SK-N-SH (cell line): ENCODE measurements at regions not wholly inside any gene's neighbourhood (a gene's known extent, or its start where the extent isn't known, plus 50 kb on each side); places are given as distances from the start of the nearest gene placed in this dataset.

ENCODE experiments used
- EP300 ChIP-seq, 2 experiments: IDR thresholded peaks; 2 replicates each; pipeline versions ENCODE4 v1.4.0 to v1.6.1; 2012; ENCODE audit warnings: borderline replicate concordance in 1 of 2, low read depth in 1 of 2, low read length in 1 of 2
- EZH2phosphoT487 ChIP-seq: fragments of 200-600 bp; sonication (generic); IDR thresholded peaks from 2 replicates; pipeline ENCODE4 v1.6.1; 2017; ENCODE audit warnings: low read depth, mixed run types, mild to moderate bottlenecking, antibody characterized with exemption, moderate library complexity, borderline replicate concordance
- GABPA ChIP-seq: IDR thresholded peaks from 2 replicates; pipeline ENCODE4 v1.4.0; 2012; ENCODE audit warnings: low read depth, mild to moderate bottlenecking
- POLR2AphosphoS5 ChIP-seq: IDR thresholded peaks from 2 replicates; pipeline ENCODE4 v1.6.1; 2012; ENCODE audit warnings: low read depth, low read length
- RAD21 ChIP-seq: IDR thresholded peaks from 2 replicates; pipeline ENCODE4 v1.6.1; 2012; ENCODE audit warnings: mild to moderate bottlenecking, low read length
- RCOR1 ChIP-seq: fragments of 150-350 bp; IDR thresholded peaks from 2 replicates; pipeline ENCODE4 v1.6.1; 2017; ENCODE audit warnings: antibody characterized with exemption, low read length
- RXRA ChIP-seq: IDR thresholded peaks from 2 replicates; pipeline ENCODE4 v1.4.0; 2012; ENCODE audit warnings: low read depth, mild to moderate bottlenecking, borderline replicate concordance
- SIN3A ChIP-seq: IDR thresholded peaks from 2 replicates; pipeline ENCODE4 v1.6.1; 2012; ENCODE audit warnings: low read depth, mild to moderate bottlenecking, low read length, moderate library complexity, borderline replicate concordance
- TEAD4 ChIP-seq: IDR thresholded peaks from 2 replicates; pipeline ENCODE4 v1.4.0; 2012; ENCODE audit warnings: mild to moderate bottlenecking, borderline replicate concordance; ENCODE audit not compliant: insufficient read depth
- TF ChIP-seq, protein P1 (sequence below): fragments of 200-600 bp; sonication (generic); IDR thresholded peaks from 2 replicates; pipeline ENCODE4 v1.6.1; 2017; ENCODE audit warnings: antibody characterized with exemption, mild to moderate bottlenecking, moderate library complexity
- TF ChIP-seq, protein P2 (sequence below): fragments of 150-350 bp; IDR thresholded peaks from 2 replicates; pipeline ENCODE4 v1.6.1; 2017; ENCODE audit warnings: antibody characterized with exemption, low read length, low read depth, borderline replicate concordance
- TF ChIP-seq, protein P3 (sequence below): IDR thresholded peaks from 2 replicates; pipeline ENCODE4; 2012
- TF ChIP-seq, protein P4 (sequence below): IDR thresholded peaks from 2 replicates; pipeline ENCODE4 v1.4.0; 2012; ENCODE audit warnings: low read depth

DNA sequence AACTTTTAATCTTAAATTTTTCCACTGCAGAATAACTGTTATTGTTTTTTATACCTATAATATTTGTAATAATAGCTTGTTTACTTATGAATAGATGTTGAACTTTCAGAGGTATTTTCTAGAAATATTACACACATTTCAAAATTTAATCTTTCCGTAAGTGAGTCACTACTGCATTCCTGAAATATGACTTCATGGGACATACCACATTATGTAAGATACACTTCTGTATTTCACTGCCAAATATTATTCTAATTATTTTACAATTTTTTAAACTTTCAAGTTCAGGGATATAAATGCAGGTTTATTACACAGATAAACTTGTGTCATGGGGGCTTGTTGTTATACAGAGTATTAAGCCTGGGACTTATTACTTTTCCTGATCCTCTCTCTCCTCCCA, 2220.5 kb downstream of the NCAM2 start:
- TF ChIP-seq, protein P1, sequence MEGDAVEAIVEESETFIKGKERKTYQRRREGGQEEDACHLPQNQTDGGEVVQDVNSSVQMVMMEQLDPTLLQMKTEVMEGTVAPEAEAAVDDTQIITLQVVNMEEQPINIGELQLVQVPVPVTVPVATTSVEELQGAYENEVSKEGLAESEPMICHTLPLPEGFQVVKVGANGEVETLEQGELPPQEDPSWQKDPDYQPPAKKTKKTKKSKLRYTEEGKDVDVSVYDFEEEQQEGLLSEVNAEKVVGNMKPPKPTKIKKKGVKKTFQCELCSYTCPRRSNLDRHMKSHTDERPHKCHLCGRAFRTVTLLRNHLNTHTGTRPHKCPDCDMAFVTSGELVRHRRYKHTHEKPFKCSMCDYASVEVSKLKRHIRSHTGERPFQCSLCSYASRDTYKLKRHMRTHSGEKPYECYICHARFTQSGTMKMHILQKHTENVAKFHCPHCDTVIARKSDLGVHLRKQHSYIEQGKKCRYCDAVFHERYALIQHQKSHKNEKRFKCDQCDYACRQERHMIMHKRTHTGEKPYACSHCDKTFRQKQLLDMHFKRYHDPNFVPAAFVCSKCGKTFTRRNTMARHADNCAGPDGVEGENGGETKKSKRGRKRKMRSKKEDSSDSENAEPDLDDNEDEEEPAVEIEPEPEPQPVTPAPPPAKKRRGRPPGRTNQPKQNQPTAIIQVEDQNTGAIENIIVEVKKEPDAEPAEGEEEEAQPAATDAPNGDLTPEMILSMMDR, result no peak
- no peak for TF ChIP-seq RAD21
- TF ChIP-seq, protein P2, sequence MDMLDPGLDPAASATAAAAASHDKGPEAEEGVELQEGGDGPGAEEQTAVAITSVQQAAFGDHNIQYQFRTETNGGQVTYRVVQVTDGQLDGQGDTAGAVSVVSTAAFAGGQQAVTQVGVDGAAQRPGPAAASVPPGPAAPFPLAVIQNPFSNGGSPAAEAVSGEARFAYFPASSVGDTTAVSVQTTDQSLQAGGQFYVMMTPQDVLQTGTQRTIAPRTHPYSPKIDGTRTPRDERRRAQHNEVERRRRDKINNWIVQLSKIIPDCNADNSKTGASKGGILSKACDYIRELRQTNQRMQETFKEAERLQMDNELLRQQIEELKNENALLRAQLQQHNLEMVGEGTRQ, result no peak
- TF ChIP-seq, protein P3, sequence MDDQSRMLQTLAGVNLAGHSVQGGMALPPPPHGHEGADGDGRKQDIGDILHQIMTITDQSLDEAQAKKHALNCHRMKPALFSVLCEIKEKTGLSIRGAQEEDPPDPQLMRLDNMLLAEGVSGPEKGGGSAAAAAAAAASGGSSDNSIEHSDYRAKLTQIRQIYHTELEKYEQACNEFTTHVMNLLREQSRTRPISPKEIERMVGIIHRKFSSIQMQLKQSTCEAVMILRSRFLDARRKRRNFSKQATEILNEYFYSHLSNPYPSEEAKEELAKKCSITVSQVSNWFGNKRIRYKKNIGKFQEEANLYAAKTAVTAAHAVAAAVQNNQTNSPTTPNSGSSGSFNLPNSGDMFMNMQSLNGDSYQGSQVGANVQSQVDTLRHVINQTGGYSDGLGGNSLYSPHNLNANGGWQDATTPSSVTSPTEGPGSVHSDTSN, result no peak
- TF ChIP-seq SIN3A, result no peak
- no peak for TF ChIP-seq RXRA
- TF ChIP-seq, protein P4, sequence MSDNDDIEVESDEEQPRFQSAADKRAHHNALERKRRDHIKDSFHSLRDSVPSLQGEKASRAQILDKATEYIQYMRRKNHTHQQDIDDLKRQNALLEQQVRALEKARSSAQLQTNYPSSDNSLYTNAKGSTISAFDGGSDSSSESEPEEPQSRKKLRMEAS, result no peak
- TF ChIP-seq GABPA, result no peak
- TF ChIP-seq RCOR1, result no peak
- TF ChIP-seq TEAD4, result no peak
- TF ChIP-seq POLR2AphosphoS5, result no peak
- TF ChIP-seq EP300 (IDR thresholded peaks at IDR 0.05; ENCODE audit: borderline replicate concordance in 1 of 2, low read depth in 1 of 2, low read length in 1 of 2), result no peak
- no peak for TF ChIP-seq EZH2phosphoT487
